DND-41 (cell line): ENCODE measurements at regions not wholly inside any gene's neighbourhood (a gene's known extent, or its start where the extent isn't known, plus 50 kb on each side); places are given as distances from the start of the nearest gene placed in this dataset.

ENCODE experiments used
- CTCF ChIP-seq: IDR thresholded peaks from 2 replicates; pipeline ENCODE4 v1.5.1; 2012; ENCODE audit warnings: borderline replicate concordance, low read length, moderate library complexity, mild to moderate bottlenecking; ENCODE audit not compliant: poor library complexity, severe bottlenecking; ENCODE audit errors: extremely low read depth
- EZH2 ChIP-seq: IDR thresholded peaks from 3 replicates; pipeline ENCODE4 v1.6.1; 2012; ENCODE audit warnings: borderline replicate concordance, low read depth, mild to moderate bottlenecking, moderate library complexity, low read length, inconsistent platforms; ENCODE audit not compliant: severe bottlenecking

GRCh38 chr16:35931722-35932121 is 2472.3 kb downstream of the TP53TG3F start:
- TF ChIP-seq CTCF (no peak), EZH2 (no peak)
